Hepatocyte (in vitro differentiated cells): ENCODE measurements at regions not wholly inside any gene's neighbourhood (a gene's known extent, or its start where the extent isn't known, plus 50 kb on each side); places are given as distances from the start of the nearest gene placed in this dataset.

Source experiments
- CTCF ChIP-seq: fragments of 200-600 bp; sonication (generic); IDR thresholded peaks from 2 replicates; pipeline ENCODE4 v1.5.1; 2016; ENCODE audit warnings: antibody characterized with exemption, mild to moderate bottlenecking; ENCODE audit not compliant: poor library complexity
- EZH2 ChIP-seq: fragments of 200-600 bp; sonication (generic); IDR thresholded peaks from 2 replicates; pipeline ENCODE4 v1.6.1; 2016; ENCODE audit warnings: antibody characterized with exemption, mild to moderate bottlenecking, borderline replicate concordance

GRCh38 chr15:46808834-46809233 lies 908.5 kb upstream of the SEMA6D start:
- TF ChIP-seq CTCF (no peak), EZH2 (no peak)
